ENCODE measurements at regions not wholly inside any gene's neighbourhood (a gene's known extent, or its start where the extent isn't known, plus 50 kb on each side); places are given as distances from the start of the nearest gene placed in this dataset.
"Not testable (repeated sequence)": the region's sequence is repeated elsewhere in the genome, so short reads cannot be mapped to it uniquely, and the experiment has no call there.

- Mint-ChIP-seq H3K4me3 (no peak overlapping the region), H3K27ac (no peak overlapping the region), H3K4me1 (no peaks in the 10 kb centered on the region), H3K27me3 (no peaks in the 10 kb centered on the region), H3K9me3 (ENCODE audit: low read depth) (no peaks in the 10 kb centered on the region), H3K36me3 (no peaks in the 10 kb centered on the region)
- CTCF ChIA-PET = no interaction called here
- DNase-seq = no peak
- no peak for ATAC-seq
Observed at GRCh38 chr12:59066445-59066844, 146.1 kb upstream of the LRIG3 start.

GRCh38 chr12:59059088-59059935, 139.0 kb upstream of the LRIG3 start:
- Mint-ChIP-seq H3K4me1 (no peaks in the 10 kb centered on the region), H3K27ac (no peak overlapping the region), H3K9me3 (ENCODE audit: low read depth) (no peaks in the 10 kb centered on the region), H3K4me3 (no peak overlapping the region), H3K27me3 (no peaks in the 10 kb centered on the region), H3K36me3 (no peaks in the 10 kb centered on the region)
- DNase-seq (no peak), ATAC-seq (no peak)
- CTCF ChIA-PET = no interaction called here

GRCh38 chr12:59056966-59057365, 136.7 kb upstream of the LRIG3 start:
- no peak overlapping the region for H3K4me3 Mint-ChIP-seq
- no peaks in the 10 kb centered on the region for H3K36me3 Mint-ChIP-seq
- H3K9me3 Mint-ChIP-seq (ENCODE audit: low read depth) = no peaks in the 10 kb centered on the region
- no peaks in the 10 kb centered on the region for H3K27me3 Mint-ChIP-seq
- no peaks in the 10 kb centered on the region for H3K4me1 Mint-ChIP-seq
- no peak overlapping the region for H3K27ac Mint-ChIP-seq
- CTCF ChIA-PET = no interaction called here
- DNase-seq (no peak), ATAC-seq (no peak)

- ATAC-seq = peak; percentile 53
Observed at GRCh38 chr12:59055204-59055860, 135.0 kb upstream of the LRIG3 start.

GRCh38 chr12:59053266-59053899, 133.1 kb upstream of the LRIG3 start:
- H3K36me3 Mint-ChIP-seq; H3K27me3 Mint-ChIP-seq; H3K27ac Mint-ChIP-seq; H3K4me3 Mint-ChIP-seq; H3K4me1 Mint-ChIP-seq; DNase-seq; CTCF ChIA-PET; ATAC-seq; H3K9me3 Mint-ChIP-seq (ENCODE audit: low read depth): not testable (repeated sequence)

More at GRCh38 chr12:59055204-59055860, 135.0 kb upstream of the LRIG3 start:
- Mint-ChIP-seq H3K4me1 (no peaks in the 10 kb centered on the region), H3K4me3 (no peak overlapping the region), H3K27me3 (no peaks in the 10 kb centered on the region), H3K9me3 (ENCODE audit: low read depth) (no peaks in the 10 kb centered on the region), H3K27ac (no peak overlapping the region), H3K36me3 (no peaks in the 10 kb centered on the region)
- no peak for DNase-seq
- CTCF ChIA-PET = no interaction called here

GRCh38 chr12:59046763-59047534, 126.6 kb upstream of the LRIG3 start:
- no peaks in the 10 kb centered on the region for H3K27me3 Mint-ChIP-seq
- no peaks in the 10 kb centered on the region for H3K36me3 Mint-ChIP-seq
- no peak for ATAC-seq
- CTCF ChIA-PET = no interaction called here
- H3K4me1 Mint-ChIP-seq = no peaks in the 10 kb centered on the region
- no peak for DNase-seq
- H3K27ac Mint-ChIP-seq = no peak overlapping the region
- H3K4me3 Mint-ChIP-seq = no peak overlapping the region
- peaks cover 2% of the 10 kb centered on the region for H3K9me3 Mint-ChIP-seq (ENCODE audit: low read depth)

- CTCF ChIA-PET = no interaction called here
Observed at GRCh38 chr12:59044791-59045190, 124.5 kb upstream of the LRIG3 start.

GRCh38 chr12:59041241-59042121, 121.2 kb upstream of the LRIG3 start:
- H3K27ac Mint-ChIP-seq = no peak overlapping the region
- no peaks in the 10 kb centered on the region for H3K4me1 Mint-ChIP-seq
- CTCF ChIA-PET = no interaction called here
- no peaks in the 10 kb centered on the region for H3K27me3 Mint-ChIP-seq
- no peaks in the 10 kb centered on the region for H3K36me3 Mint-ChIP-seq
- no peaks in the 10 kb centered on the region for H3K9me3 Mint-ChIP-seq (ENCODE audit: low read depth)
- no peak for ATAC-seq
- no peak overlapping the region for H3K4me3 Mint-ChIP-seq
- no peak for DNase-seq

More at GRCh38 chr12:59044791-59045190, 124.5 kb upstream of the LRIG3 start:
- H3K36me3 Mint-ChIP-seq = no peaks in the 10 kb centered on the region
- peaks cover 2% of the 10 kb centered on the region for H3K9me3 Mint-ChIP-seq (ENCODE audit: low read depth)
- no peak for DNase-seq
- no peak overlapping the region for H3K4me3 Mint-ChIP-seq
- no peak overlapping the region for H3K27ac Mint-ChIP-seq
- no peak for ATAC-seq
- H3K27me3 Mint-ChIP-seq = no peaks in the 10 kb centered on the region
- no peaks in the 10 kb centered on the region for H3K4me1 Mint-ChIP-seq

GRCh38 chr12:59040656-59041055, 120.4 kb upstream of the LRIG3 start:
- ATAC-seq = no peak
- Mint-ChIP-seq H3K9me3 (ENCODE audit: low read depth) (no peaks in the 10 kb centered on the region), H3K36me3 (no peaks in the 10 kb centered on the region), H3K4me3 (no peak overlapping the region), H3K4me1 (no peaks in the 10 kb centered on the region), H3K27ac (no peak overlapping the region), H3K27me3 (no peaks in the 10 kb centered on the region)
- DNase-seq = no peak
- CTCF ChIA-PET = no interaction called here

- DNase-seq (no peak), ATAC-seq (no peak)
- Mint-ChIP-seq H3K27ac (no peak overlapping the region), H3K27me3 (no peaks in the 10 kb centered on the region), H3K9me3 (ENCODE audit: low read depth) (no peaks in the 10 kb centered on the region), H3K4me3 (no peak overlapping the region), H3K36me3 (no peaks in the 10 kb centered on the region), H3K4me1 (no peaks in the 10 kb centered on the region)
- CTCF ChIA-PET = no interaction called here
Observed at GRCh38 chr12:59040043-59040442, 119.7 kb upstream of the LRIG3 start.

- no peak overlapping the region for H3K4me3 Mint-ChIP-seq
- no peak overlapping the region for H3K27ac Mint-ChIP-seq
- no peak for DNase-seq
- H3K36me3 Mint-ChIP-seq = no peaks in the 10 kb centered on the region
- CTCF ChIA-PET = no interaction called here
- no peaks in the 10 kb centered on the region for H3K4me1 Mint-ChIP-seq
- H3K27me3 Mint-ChIP-seq = no peaks in the 10 kb centered on the region
- H3K9me3 Mint-ChIP-seq (ENCODE audit: low read depth) = peaks cover 2% of the 10 kb centered on the region
- no peak for ATAC-seq
Observed at GRCh38 chr12:59039005-59039404, 118.7 kb upstream of the LRIG3 start.

GRCh38 chr12:59036973-59037762, 116.9 kb upstream of the LRIG3 start:
- H3K4me3 Mint-ChIP-seq = no peak overlapping the region
- DNase-seq = no peak
- no peaks in the 10 kb centered on the region for H3K27me3 Mint-ChIP-seq
- H3K27ac Mint-ChIP-seq = no peak overlapping the region
- H3K4me1 Mint-ChIP-seq = no peaks in the 10 kb centered on the region
- CTCF ChIA-PET = no interaction called here
- no peaks in the 10 kb centered on the region for H3K36me3 Mint-ChIP-seq
- ATAC-seq = no peak
- peaks cover 2% of the 10 kb centered on the region for H3K9me3 Mint-ChIP-seq (ENCODE audit: low read depth)

All from activated CD8-positive, alpha-beta memory T cell treated with anti-CD3 and anti-CD28 coated beads, Interleukin-2, amount 10 ng/mL, durations not matched to agents 7 days and 5 days (primary cell).